Trophoblast cell (in vitro differentiated cells and primary cell): ENCODE measurements at regions not wholly inside any gene's neighbourhood (a gene's known extent, or its start where the extent isn't known, plus 50 kb on each side); places are given as distances from the start of the nearest gene placed in this dataset.
A peak's percentile ranks its signal among the peaks of the same experiment; 100 is the strongest.
"Not testable (repeated sequence)": the region's sequence is repeated elsewhere in the genome, so short reads cannot be mapped to it uniquely, and the experiment has no call there.

Experiments
- DNase-seq, 2 donors: peaks; one replicate each; pipeline ENCODE4 v3.0.0-alpha.2; 2016
- H2AFZ ChIP-seq: 2 replicates; pipeline ENCODE4 v1.6.1; 2013; ENCODE audit warnings: low read length, moderate library complexity, mild to moderate bottlenecking; ENCODE audit not compliant: insufficient read depth, poor library complexity
- H2AK5ac ChIP-seq: 2 replicates; pipeline ENCODE4 v1.6.1; 2013; ENCODE audit warnings: mild to moderate bottlenecking, low read length
- H2BK120ac ChIP-seq: 2 replicates; pipeline ENCODE4 v1.6.1; 2013; ENCODE audit warnings: low read length, mild to moderate bottlenecking, moderate library complexity; ENCODE audit not compliant: insufficient read depth, poor library complexity
- H2BK12ac ChIP-seq: 2 replicates; pipeline ENCODE4 v1.6.1; 2013; ENCODE audit warnings: mild to moderate bottlenecking, low read length, moderate library complexity
- H2BK5ac ChIP-seq: 2 replicates; pipeline ENCODE4 v1.6.1; 2013; ENCODE audit warnings: low read length, low read depth, moderate library complexity, mild to moderate bottlenecking; ENCODE audit not compliant: poor library complexity
- H3K14ac ChIP-seq: 2 replicates; pipeline ENCODE4 v1.6.1; 2013; ENCODE audit warnings: mild to moderate bottlenecking, low read length
- H3K18ac ChIP-seq: 2 replicates; pipeline ENCODE4 v1.6.1; 2013; ENCODE audit warnings: mild to moderate bottlenecking, low read length
- H3K23ac ChIP-seq: 2 replicates; pipeline ENCODE4 v1.6.1; 2013; ENCODE audit warnings: low read length
- H3K27ac ChIP-seq: 2 replicates; pipeline ENCODE4 v1.5.1; 2013; ENCODE audit warnings: low read depth, mild to moderate bottlenecking, inconsistent platforms, low read length, moderate library complexity
- H3K27me3 ChIP-seq: 2 replicates; pipeline ENCODE4 v1.6.1; 2013; ENCODE audit warnings: inconsistent platforms, mild to moderate bottlenecking, low read length, moderate library complexity; ENCODE audit not compliant: insufficient read depth
- H3K36me3 ChIP-seq, 2 experiments: 1 replicate in 1 of 2; 2 replicates in 1 of 2; pipeline ENCODE4 v1.6.1; 2013; ENCODE audit warnings: low read length in 2 of 2, mild to moderate bottlenecking in 2 of 2, moderate library complexity in 1 of 2; ENCODE audit not compliant: insufficient read depth in 2 of 2, control insufficient read depth in 1 of 2
- H3K4ac ChIP-seq: 2 replicates; pipeline ENCODE4 v1.6.1; 2013; ENCODE audit warnings: low read depth, mild to moderate bottlenecking, low read length, moderate library complexity
- H3K4me1 ChIP-seq, 2 experiments: 1 replicate in 1 of 2; 2 replicates in 1 of 2; pipeline ENCODE4 v1.6.1; 2013; ENCODE audit warnings: low read length in 2 of 2, mild to moderate bottlenecking in 2 of 2, moderate library complexity in 1 of 2; ENCODE audit not compliant: insufficient read depth in 2 of 2, control insufficient read depth in 1 of 2
- H3K4me2 ChIP-seq: 2 replicates; pipeline ENCODE4 v1.6.1; 2013; ENCODE audit warnings: inconsistent platforms, mild to moderate bottlenecking, low read length, moderate library complexity
- H3K4me3 ChIP-seq: 2 replicates; pipeline ENCODE4 v1.5.1; 2013; ENCODE audit warnings: mild to moderate bottlenecking, low read depth, low read length, inconsistent platforms
- H3K79me1 ChIP-seq: one replicate; pipeline ENCODE4 v1.6.1; 2013; ENCODE audit warnings: low read length
- H3K79me2 ChIP-seq: 2 replicates; pipeline ENCODE4 v1.6.1; 2013; ENCODE audit warnings: low read length, mild to moderate bottlenecking; ENCODE audit not compliant: control insufficient read depth, insufficient read depth, poor library complexity
- H3K9ac ChIP-seq: 2 replicates; pipeline ENCODE4 v1.6.1; 2013; ENCODE audit warnings: mild to moderate bottlenecking, low read length
- H3K9me3 ChIP-seq: 2 replicates; pipeline ENCODE4 v1.6.1; 2013; ENCODE audit warnings: low read depth, mild to moderate bottlenecking, control low read depth, inconsistent platforms, low read length; ENCODE audit not compliant: insufficient read depth
- H4K12ac ChIP-seq: 2 replicates; pipeline ENCODE4 v1.6.1; 2013; ENCODE audit warnings: low read depth, mild to moderate bottlenecking, low read length, moderate library complexity
- H4K8ac ChIP-seq: 2 replicates; pipeline ENCODE4 v1.6.1; 2013; ENCODE audit warnings: low read depth, mild to moderate bottlenecking, low read length, moderate library complexity
- H4K91ac ChIP-seq: one replicate; pipeline ENCODE4 v1.6.1; 2013; ENCODE audit warnings: low read depth, mild to moderate bottlenecking, low read length, moderate library complexity
- WGBS: extraction: QIAGEN DNeasy Blood & Tissue Kit; methylation state at CpG from one replicate; pipeline ENCODE4 v1.1.7; 2013; ENCODE audit warnings: missing lambda C conversion rate; ENCODE audit not compliant: insufficient read length, insufficient coverage; ENCODE audit errors: extremely low coverage; 5-methylcytosine and 5-hydroxymethylcytosine counted together

- not testable (repeated sequence) for H3K4ac ChIP-seq, H3K9me3 ChIP-seq, H3K27me3 ChIP-seq, H3K4me3 ChIP-seq, H3K27ac ChIP-seq, H3K4me2 ChIP-seq, H3K79me1 ChIP-seq, H3K18ac ChIP-seq, H2AFZ ChIP-seq, H2BK12ac ChIP-seq, H2AK5ac ChIP-seq, H4K91ac ChIP-seq, H3K14ac ChIP-seq, H2BK5ac ChIP-seq, H4K12ac ChIP-seq, H3K79me2 ChIP-seq, H3K23ac ChIP-seq, H4K8ac ChIP-seq, H3K9ac ChIP-seq, H2BK120ac ChIP-seq, H3K36me3 ChIP-seq, H3K4me1 ChIP-seq
- no CpG with 5 or more reads among the region's 3 CpGs for WGBS
- peak in 1 of 2 donors; percentile 17 for DNase-seq
Observed at GRCh38 chr5:40108764-40109390, 570.8 kb upstream of the PTGER4 start.

- DNase-seq, result peak; percentile 25 to 43
- H3K27me3 ChIP-seq, H3K9ac ChIP-seq: not testable (repeated sequence)
Observed at GRCh38 chr5:40107786-40108185, 571.9 kb upstream of the PTGER4 start.

GRCh38 chr5:40106847-40107246 is 572.9 kb upstream of the PTGER4 start:
- H3K27ac ChIP-seq, result no peak overlapping the region
- no peaks in the 10 kb centered on the region for H3K4me1 ChIP-seq
- no peaks in the 10 kb centered on the region for H3K79me2 ChIP-seq
- H3K4me3 ChIP-seq, result no peak overlapping the region
- no peaks in the 10 kb centered on the region for H3K36me3 ChIP-seq
- no peak overlapping the region for H4K8ac ChIP-seq
- WGBS, result no CpG with 5 or more reads among the region's 2 CpGs
- no peak overlapping the region for H2BK120ac ChIP-seq
- H3K27me3 ChIP-seq, result no peaks in the 10 kb centered on the region
- no peak overlapping the region for H2BK5ac ChIP-seq
- H3K4ac ChIP-seq, result no peak overlapping the region
- H2AK5ac ChIP-seq, result no peak overlapping the region
- DNase-seq, result no peak
- peaks cover 6% of the 10 kb centered on the region for H3K9me3 ChIP-seq
- H3K79me1 ChIP-seq, result no peaks in the 10 kb centered on the region
- no peak overlapping the region for H3K23ac ChIP-seq
- H4K91ac ChIP-seq, result no peak overlapping the region
- no peak overlapping the region for H3K14ac ChIP-seq
- no peak overlapping the region for H3K9ac ChIP-seq
- no peak overlapping the region for H3K18ac ChIP-seq
- H4K12ac ChIP-seq, result no peak overlapping the region
- no peak overlapping the region for H2AFZ ChIP-seq
- no peak overlapping the region for H3K4me2 ChIP-seq
- H2BK12ac ChIP-seq, result no peak overlapping the region

More at GRCh38 chr5:40107786-40108185, 571.9 kb upstream of the PTGER4 start:
- H2AFZ ChIP-seq, H3K4me1 ChIP-seq, H3K4me2 ChIP-seq, H3K79me1 ChIP-seq, H3K36me3 ChIP-seq, H2BK120ac ChIP-seq, H3K23ac ChIP-seq, H3K4me3 ChIP-seq, H2AK5ac ChIP-seq, H4K8ac ChIP-seq, H3K27ac ChIP-seq, H3K4ac ChIP-seq, H3K18ac ChIP-seq, H2BK12ac ChIP-seq, H4K91ac ChIP-seq, H4K12ac ChIP-seq, H3K14ac ChIP-seq, H3K9me3 ChIP-seq, H2BK5ac ChIP-seq, H3K79me2 ChIP-seq: not testable (repeated sequence)
- WGBS, result no CpG with 5 or more reads among the region's 4 CpGs

GRCh38 chr5:40098313-40098712 is 581.4 kb upstream of the PTGER4 start:
- no peak overlapping the region for H3K4ac ChIP-seq

More at GRCh38 chr5:40098313-40098712, 581.4 kb upstream of the PTGER4 start:
- H4K8ac ChIP-seq, result no peak overlapping the region
- H3K9me3 ChIP-seq, result peaks cover 5% of the 10 kb centered on the region
- DNase-seq, result no peak
- no peak overlapping the region for H2AK5ac ChIP-seq
- no peak overlapping the region for H2BK12ac ChIP-seq
- no peak overlapping the region for H3K4me2 ChIP-seq
- no peak overlapping the region for H2BK120ac ChIP-seq
- no peaks in the 10 kb centered on the region for H3K79me1 ChIP-seq
- H2AFZ ChIP-seq, result no peak overlapping the region
- no peak overlapping the region for H3K14ac ChIP-seq
- H3K4me3 ChIP-seq, result no peak overlapping the region
- H3K18ac ChIP-seq, result no peak overlapping the region
- no peak overlapping the region for H3K27ac ChIP-seq
- no peak overlapping the region for H3K23ac ChIP-seq
- H3K4me1 ChIP-seq, result no peaks in the 10 kb centered on the region
- no peak overlapping the region for H4K12ac ChIP-seq
- H3K9ac ChIP-seq, result no peak overlapping the region
- H3K79me2 ChIP-seq, result no peaks in the 10 kb centered on the region
- no peak overlapping the region for H4K91ac ChIP-seq
- no peaks in the 10 kb centered on the region for H3K27me3 ChIP-seq
- H3K36me3 ChIP-seq, result no peaks in the 10 kb centered on the region
- H2BK5ac ChIP-seq, result no peak overlapping the region
